ENCODE measurements at regions not wholly inside any gene's neighbourhood (a gene's known extent, or its start where the extent isn't known, plus 50 kb on each side); places are given as distances from the start of the nearest gene placed in this dataset.
A peak's percentile ranks its signal among the peaks of the same experiment; 100 is the strongest.

DNA sequence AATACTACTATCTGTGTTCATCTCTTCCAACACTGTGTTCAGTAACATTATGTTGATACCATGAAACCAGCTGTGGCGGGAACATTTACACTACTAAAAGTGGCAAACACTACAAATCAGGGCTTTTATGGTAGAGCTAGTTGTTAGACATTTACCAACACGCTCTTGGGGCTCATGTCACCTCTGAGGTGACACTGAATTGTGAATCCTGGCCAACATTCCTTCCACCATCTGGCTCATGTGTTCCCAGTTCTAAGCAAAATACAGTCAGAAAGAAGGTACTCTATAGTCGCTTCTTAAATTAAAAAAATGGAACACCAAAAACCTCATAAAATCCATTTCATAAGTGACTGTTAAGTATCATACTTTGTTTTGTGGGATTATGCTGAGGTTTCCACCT is 436.6 kb downstream of the FUT8 start:
- H3K27me3 Mint-ChIP-seq, result no peaks in the 10 kb centered on the region
- H3K36me3 Mint-ChIP-seq, result peaks cover 25% of the 10 kb centered on the region
- H3K9me3 Mint-ChIP-seq, result peaks cover 20% of the 10 kb centered on the region
- H3K27ac Mint-ChIP-seq, result peak overlapping the region; percentile 72
- no peak for DNase-seq
- peak overlapping the region; percentile 12 for H3K4me3 Mint-ChIP-seq
- peaks cover 49% of the 10 kb centered on the region for H3K4me1 Mint-ChIP-seq

DNA sequence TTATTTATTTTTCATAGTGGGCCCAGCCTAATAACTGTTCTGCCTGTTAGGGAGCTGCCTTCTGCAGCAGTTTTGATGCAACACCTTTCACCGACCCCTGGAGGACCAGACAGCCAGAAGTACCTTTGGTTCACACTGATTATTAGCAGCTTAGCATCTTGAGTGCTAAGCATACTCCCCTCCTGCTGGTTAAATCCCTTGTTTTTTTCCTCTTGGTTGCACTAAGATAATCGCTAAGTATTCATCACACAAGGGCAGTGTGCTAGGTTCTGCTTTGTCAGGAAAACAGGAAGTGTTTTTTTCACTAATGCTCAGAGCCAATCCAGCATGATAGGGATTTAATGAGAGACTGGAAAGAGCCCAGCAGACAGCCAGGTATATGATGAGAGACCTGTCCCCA is 437.0 kb downstream of the FUT8 start:
- Mint-ChIP-seq H3K9me3 (peaks cover 20% of the 10 kb centered on the region), H3K36me3 (peaks cover 25% of the 10 kb centered on the region), H3K4me1 (peaks cover 46% of the 10 kb centered on the region), H3K27ac (peak overlapping the region; percentile 72), H3K4me3 (no peak overlapping the region), H3K27me3 (no peaks in the 10 kb centered on the region)
- DNase-seq, result no peak

DNA sequence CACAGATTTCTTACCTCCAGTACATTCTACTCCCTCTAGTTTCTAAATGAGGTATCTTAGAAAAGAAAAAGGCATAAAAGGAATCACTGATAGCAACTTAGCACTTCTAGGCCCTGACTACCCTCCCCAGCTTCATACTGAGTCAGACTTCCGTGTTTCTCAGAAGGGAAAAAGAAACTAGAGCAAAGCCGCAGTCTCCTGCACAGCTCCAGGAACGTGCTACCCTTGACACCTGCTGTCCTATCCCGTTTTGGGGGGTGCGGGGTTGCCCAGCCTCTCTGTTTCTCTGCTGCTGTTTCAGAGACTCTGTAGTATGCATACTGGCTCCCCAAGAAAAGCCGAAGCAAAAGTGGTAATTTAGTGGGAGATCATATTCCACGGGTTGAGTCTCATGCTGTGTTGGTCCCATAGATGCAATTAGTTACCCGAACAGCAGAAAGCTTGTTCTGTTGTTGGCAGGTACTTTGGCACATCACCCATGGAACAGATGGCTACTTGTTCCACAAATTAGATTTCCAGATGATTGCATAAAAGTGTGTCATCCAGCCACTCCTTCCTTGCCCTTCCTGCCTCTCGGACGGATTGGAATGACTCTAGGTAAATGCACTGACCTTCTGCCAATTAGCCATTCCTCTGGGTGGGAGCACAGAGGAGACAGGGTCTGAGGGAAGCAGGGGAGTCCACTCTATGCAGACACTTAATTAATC is 438.1 kb downstream of the FUT8 start:
- Mint-ChIP-seq H3K4me1 (peaks cover 43% of the 10 kb centered on the region), H3K36me3 (peaks cover 25% of the 10 kb centered on the region), H3K9me3 (peaks cover 21% of the 10 kb centered on the region), H3K27ac (peak overlapping the region; percentile 87), H3K4me3 (no peak overlapping the region), H3K27me3 (no peaks in the 10 kb centered on the region)
- DNase-seq, result peak; percentile 55

DNA sequence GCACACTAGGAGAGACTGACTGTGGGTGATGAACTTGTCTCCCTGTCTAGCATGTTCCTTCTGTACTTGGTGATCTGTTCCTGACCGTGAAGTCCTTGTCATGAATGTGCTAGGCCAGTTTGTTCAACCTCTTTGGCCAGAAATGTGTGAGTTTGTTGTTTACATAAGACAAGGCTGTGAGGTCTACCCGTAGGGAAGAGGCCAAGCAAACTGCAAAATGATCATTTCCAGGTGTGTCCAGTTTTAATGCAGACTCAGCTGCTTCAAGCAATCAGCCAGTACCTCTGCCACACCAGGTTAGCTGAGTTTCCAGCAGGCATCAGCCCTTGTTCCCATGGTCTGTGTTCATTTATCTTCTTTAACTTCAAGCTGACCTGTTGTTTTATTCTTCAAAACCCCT is 440.2 kb downstream of the FUT8 start:
- DNase-seq, result no peak
- peaks cover 22% of the 10 kb centered on the region for H3K36me3 Mint-ChIP-seq
- no peak overlapping the region for H3K4me3 Mint-ChIP-seq
- peaks cover 18% of the 10 kb centered on the region for H3K9me3 Mint-ChIP-seq
- H3K27me3 Mint-ChIP-seq, result no peaks in the 10 kb centered on the region
- H3K27ac Mint-ChIP-seq, result no peak overlapping the region
- peaks cover 27% of the 10 kb centered on the region for H3K4me1 Mint-ChIP-seq

DNA sequence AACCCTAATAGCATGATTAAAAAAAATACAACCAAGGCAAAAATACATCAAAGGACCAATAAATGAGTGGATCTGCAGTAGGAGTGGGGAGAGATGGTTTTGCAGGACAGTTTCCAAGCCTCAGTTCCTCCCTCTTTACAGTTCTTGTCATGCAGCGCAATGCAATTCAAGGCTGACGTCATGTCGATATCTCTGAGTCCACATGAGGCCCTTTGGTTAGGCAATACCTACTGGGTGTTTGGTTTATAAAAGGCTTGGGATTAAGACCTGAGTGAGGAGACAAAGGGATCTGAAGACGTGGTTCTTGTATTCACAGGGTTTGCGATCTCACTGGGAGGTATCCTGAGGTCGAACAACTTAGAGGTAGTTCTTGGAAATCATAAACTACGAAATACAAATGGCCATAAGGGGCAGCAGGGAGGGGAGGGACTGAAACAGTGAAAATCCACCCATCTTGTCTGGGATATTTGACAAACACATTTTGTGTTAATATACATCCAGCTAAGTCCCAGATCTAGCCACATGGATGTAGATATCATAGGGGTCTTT is 441.0 kb downstream of the FUT8 start:
- Mint-ChIP-seq H3K4me1 (peaks cover 25% of the 10 kb centered on the region), H3K36me3 (peaks cover 22% of the 10 kb centered on the region), H3K4me3 (no peak overlapping the region), H3K27me3 (no peaks in the 10 kb centered on the region), H3K27ac (no peak overlapping the region), H3K9me3 (peaks cover 18% of the 10 kb centered on the region)
- no peak for DNase-seq

DNA sequence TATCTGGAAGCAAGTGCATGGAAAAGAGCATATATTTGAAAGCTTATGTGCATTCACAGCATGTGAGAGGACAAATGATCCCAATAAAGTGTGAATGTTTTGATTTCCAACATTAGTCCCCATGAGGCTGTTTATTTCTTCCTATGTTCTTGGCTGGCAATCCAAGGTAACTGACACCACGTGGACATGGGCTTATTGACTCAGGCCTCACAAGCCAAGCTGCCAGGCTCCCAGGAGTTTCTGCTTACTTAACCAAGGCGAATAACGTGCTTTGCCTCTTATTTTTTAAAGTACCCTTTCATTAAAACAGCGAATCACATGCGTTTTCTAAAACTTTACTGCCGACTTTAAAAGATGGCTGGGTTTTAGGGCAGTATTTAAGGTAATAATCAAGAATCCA is 441.7 kb downstream of the FUT8 start:
- Mint-ChIP-seq H3K27ac (no peak overlapping the region), H3K4me1 (peaks cover 21% of the 10 kb centered on the region), H3K36me3 (peaks cover 20% of the 10 kb centered on the region), H3K27me3 (no peaks in the 10 kb centered on the region), H3K9me3 (peaks cover 19% of the 10 kb centered on the region), H3K4me3 (no peak overlapping the region)
- no peak for DNase-seq

DNA sequence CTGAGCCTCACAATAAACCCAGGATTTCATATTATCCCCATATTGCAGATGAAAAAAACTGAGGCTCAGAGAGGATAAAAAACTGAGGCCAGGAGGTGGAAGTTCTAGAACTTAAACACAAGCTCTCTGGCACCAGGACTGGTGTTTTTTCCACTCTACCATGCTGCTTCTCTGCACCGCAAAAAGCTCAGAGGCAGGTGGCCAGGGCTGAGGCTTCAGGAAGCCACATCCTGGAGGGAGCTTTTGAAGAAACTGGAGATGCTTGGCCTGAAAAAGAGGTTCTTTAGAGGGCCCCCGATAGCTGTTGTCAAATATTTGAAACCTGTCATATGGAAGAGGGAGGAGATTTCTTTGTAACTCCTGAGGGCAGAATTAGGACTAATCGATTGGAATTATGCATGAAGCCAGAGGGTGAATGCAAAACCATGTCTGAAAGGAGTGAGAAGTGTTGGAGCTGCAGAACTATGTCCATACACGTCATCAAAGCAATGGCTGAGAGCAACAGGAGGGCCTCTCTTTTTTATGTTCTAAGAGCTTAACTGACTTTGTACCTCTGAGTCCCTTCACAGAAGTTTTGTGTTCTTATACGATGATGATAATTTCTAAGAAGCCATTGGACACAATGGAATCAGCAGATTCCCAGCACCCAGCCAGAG is 448.6 kb downstream of the FUT8 start:
- DNase-seq, result peak; percentile 36
- Mint-ChIP-seq H3K27ac (peak overlapping the region; percentile 72), H3K27me3 (no peaks in the 10 kb centered on the region), H3K9me3 (peaks cover 3% of the 10 kb centered on the region), H3K36me3 (peaks cover 13% of the 10 kb centered on the region), H3K4me3 (no peak overlapping the region), H3K4me1 (peaks cover 48% of the 10 kb centered on the region)

DNA sequence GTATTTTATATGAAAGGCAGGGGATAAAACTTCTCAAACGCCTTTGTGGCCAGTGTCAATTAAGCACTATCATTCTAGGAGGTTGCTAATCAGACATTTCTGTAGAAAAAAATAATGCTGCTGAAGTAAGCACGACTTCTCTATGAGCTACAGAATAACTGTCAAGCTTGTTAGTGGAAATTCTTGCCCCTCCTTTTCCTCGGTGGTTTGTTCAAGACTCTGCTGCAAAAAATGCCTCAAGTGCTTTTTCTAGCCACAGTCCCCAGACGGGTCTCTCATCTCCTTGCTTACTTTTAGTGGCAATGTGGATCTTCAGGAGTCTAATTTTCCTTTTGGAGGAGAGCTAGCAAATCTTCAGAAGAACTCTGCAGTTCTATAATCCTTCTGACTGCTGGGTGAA is 452.0 kb downstream of the FUT8 start:
- Mint-ChIP-seq H3K27ac (peak overlapping the region; percentile 6), H3K4me3 (no peak overlapping the region), H3K36me3 (peaks cover 8% of the 10 kb centered on the region), H3K4me1 (peaks cover 56% of the 10 kb centered on the region), H3K9me3 (no peaks in the 10 kb centered on the region), H3K27me3 (no peaks in the 10 kb centered on the region)
- no peak for DNase-seq

DNA sequence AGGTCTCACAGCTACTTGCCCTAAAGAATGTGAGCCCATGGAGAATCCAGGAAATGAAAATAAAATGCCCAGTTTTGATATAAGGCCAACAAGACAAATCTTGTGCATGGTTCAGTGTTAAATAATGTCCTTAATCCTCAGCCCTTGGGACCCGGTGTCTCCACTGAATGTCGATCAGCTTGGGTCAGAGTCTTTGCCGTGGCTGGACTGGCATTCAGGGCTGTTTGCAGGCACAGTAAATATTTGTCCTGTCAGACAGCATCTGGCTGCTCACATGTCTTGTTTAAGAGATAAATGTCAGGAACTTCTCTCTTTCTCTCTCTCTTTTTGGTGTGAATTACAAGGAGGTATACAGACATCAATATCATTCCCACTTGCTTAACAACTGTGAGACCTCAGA is 452.5 kb downstream of the FUT8 start:
- Mint-ChIP-seq H3K9me3 (no peaks in the 10 kb centered on the region), H3K4me3 (no peak overlapping the region), H3K27ac (peak overlapping the region; percentile 6), H3K4me1 (peaks cover 56% of the 10 kb centered on the region), H3K27me3 (no peaks in the 10 kb centered on the region), H3K36me3 (peaks cover 8% of the 10 kb centered on the region)
- DNase-seq, result no peak

DNA sequence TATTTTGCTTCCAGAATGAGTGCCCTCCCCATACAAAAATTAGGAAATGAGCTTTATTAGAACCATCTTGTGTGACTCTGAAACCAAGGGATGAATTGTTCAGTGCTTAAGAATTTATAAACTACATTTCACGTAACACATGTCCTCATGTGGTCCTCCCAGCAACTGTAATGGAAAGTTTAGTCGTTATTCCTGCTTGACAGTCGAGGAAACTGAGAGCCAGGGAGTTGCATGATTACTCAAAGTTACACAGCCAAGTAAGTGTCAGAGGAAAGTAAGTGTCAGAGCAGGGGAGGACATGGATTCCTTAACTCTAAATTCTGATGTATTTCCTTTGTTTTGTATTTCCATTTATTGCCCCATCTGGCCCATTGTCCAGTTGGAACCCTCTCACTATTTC is 453.9 kb downstream of the FUT8 start:
- H3K9me3 Mint-ChIP-seq, result no peaks in the 10 kb centered on the region
- no peak overlapping the region for H3K4me3 Mint-ChIP-seq
- H3K4me1 Mint-ChIP-seq, result peaks cover 43% of the 10 kb centered on the region
- DNase-seq, result no peak
- H3K27ac Mint-ChIP-seq, result no peak overlapping the region
- H3K36me3 Mint-ChIP-seq, result peaks cover 8% of the 10 kb centered on the region
- H3K27me3 Mint-ChIP-seq, result no peaks in the 10 kb centered on the region

DNA sequence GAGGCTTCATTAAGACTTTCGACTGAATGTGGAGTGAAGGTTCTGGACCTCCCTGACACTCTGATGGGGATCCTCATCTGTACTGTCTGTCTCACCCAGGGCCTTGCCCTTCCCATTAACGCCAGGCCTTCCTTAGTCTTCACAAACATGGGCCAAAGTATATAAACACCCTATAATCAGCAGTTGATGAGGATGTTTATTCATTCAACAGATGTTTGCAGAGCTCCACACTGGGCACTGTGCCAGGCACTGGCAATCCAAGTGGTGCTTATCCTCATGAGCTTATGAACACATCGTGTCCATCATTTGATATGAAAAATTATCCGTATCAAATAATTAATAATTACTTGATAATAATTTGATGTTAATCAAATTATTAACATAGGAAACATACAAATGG is 454.4 kb downstream of the FUT8 start:
- Mint-ChIP-seq H3K27me3 (no peaks in the 10 kb centered on the region), H3K27ac (no peak overlapping the region), H3K36me3 (peaks cover 8% of the 10 kb centered on the region), H3K4me1 (peaks cover 38% of the 10 kb centered on the region), H3K9me3 (no peaks in the 10 kb centered on the region), H3K4me3 (no peak overlapping the region)
- no peak for DNase-seq

DNA sequence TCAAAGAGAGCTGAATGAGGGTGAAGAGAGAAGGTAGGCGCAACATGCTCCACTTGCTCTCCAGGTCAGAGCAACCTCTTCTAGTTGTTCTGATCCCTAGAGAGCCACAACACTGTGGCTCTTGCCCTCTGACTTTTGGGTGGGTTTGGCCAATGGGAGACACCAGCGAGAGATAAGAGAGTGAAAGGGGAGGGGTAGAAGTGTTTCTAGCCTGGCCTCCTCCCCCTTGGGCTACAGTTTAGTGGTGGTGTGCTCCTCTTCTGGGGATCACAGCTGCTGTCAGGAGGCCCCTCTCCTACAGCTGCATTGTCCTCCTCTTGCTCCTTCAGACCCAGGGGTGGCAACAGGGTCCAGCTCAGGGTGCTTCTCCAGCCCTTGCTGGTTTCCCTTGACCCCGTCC is 454.8 kb downstream of the FUT8 start:
- H3K4me1 Mint-ChIP-seq, result peaks cover 36% of the 10 kb centered on the region
- DNase-seq, result no peak
- no peak overlapping the region for H3K27ac Mint-ChIP-seq

DNA sequence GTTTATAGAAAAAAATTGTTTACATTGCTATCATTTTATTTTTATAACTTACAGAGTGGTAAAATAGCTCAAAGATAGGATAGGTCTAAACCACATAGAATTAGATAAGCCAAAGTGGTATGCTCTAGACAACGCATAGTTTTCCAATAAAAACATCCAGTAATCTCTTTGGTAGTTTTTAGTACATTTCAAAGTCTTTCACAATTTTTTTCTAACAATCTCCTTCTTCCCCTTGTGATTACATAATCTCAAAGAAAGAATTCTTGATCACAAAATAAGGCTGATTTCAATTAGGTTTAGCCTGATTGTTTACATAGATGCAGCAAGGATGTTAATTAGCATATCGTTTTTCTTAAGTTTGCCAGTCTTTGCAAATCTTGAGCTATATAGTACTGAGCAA is 460.0 kb downstream of the FUT8 start:
- H3K9me3 Mint-ChIP-seq, result no peaks in the 10 kb centered on the region
- H3K4me3 Mint-ChIP-seq, result no peak overlapping the region
- no peaks in the 10 kb centered on the region for H3K4me1 Mint-ChIP-seq
- H3K27ac Mint-ChIP-seq, result no peak overlapping the region
- DNase-seq, result no peak
- no peaks in the 10 kb centered on the region for H3K36me3 Mint-ChIP-seq
- H3K27me3 Mint-ChIP-seq, result no peaks in the 10 kb centered on the region

More for the DNA sequence above, 454.8 kb downstream of the FUT8 start:
- no peaks in the 10 kb centered on the region for H3K9me3 Mint-ChIP-seq
- peaks cover 8% of the 10 kb centered on the region for H3K36me3 Mint-ChIP-seq
- H3K4me3 Mint-ChIP-seq, result no peak overlapping the region
- no peaks in the 10 kb centered on the region for H3K27me3 Mint-ChIP-seq

DNA sequence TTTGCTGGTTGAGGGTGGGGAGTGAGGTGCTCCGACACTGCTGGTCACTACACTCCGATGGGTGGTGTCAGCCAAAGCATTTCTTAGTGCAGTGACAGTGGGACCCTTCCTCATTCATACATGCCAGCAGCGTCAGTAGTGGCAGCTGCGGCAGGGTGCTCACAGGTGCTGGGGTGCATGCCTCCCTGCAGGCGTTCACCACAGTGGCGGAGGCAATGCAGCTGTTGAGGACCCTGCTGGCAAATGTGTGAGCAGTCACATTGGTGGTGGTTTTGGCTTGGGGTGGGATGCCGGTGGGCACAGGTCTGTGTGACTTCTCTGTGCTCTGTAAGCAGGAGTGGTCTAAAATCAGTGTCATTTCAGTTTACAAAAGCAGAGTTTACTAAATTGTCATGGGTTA is 464.6 kb downstream of the FUT8 start:
- no peak overlapping the region for H3K4me3 Mint-ChIP-seq
- H3K27me3 Mint-ChIP-seq, result no peaks in the 10 kb centered on the region
- H3K36me3 Mint-ChIP-seq, result peaks cover 2% of the 10 kb centered on the region
- peaks cover 4% of the 10 kb centered on the region for H3K9me3 Mint-ChIP-seq
- no peak for DNase-seq
- H3K27ac Mint-ChIP-seq, result no peak overlapping the region
- H3K4me1 Mint-ChIP-seq, result peaks cover 14% of the 10 kb centered on the region

DNA sequence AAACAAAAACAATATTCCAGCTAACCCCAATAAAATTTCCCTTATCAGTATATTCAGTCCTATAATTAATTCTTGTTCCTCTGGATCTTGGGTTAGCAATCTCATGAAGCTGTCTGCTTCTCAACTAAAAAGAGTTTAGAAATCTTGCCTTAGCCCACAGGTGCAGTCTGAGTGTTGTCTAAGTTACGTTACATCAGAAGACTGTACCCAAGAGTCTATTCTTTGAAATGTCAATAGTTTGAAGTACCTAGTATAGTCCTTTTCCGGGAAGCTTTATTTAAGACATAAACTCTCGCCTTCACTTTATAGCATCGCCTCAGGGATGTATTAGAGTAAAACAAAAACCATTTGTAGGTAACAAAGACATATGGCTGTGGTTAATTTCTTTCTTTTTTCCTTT is 465.1 kb downstream of the FUT8 start:
- no peak overlapping the region for H3K4me3 Mint-ChIP-seq
- H3K36me3 Mint-ChIP-seq, result peaks cover 2% of the 10 kb centered on the region
- peaks cover 14% of the 10 kb centered on the region for H3K4me1 Mint-ChIP-seq
- no peaks in the 10 kb centered on the region for H3K27me3 Mint-ChIP-seq
- no peak overlapping the region for H3K27ac Mint-ChIP-seq
- DNase-seq, result no peak
- H3K9me3 Mint-ChIP-seq, result peaks cover 4% of the 10 kb centered on the region

DNA sequence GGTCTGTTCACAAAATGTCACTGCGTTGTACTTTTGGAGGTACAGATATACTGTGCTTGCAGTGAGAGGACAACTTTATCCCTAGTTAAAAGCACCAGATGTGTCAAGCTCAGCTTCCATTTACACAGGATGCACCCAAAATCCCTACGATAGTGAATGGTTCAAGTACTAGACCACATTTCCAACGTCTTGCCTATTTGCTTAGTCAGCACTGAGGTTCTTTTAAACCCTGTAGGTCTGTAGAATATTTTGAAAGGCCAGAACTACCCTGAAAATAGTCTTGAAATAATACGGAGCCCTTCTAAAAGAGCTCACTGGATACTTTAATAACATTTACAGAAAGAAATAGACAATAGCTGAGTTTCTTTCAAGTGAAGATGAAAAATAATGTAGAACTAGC is 466.1 kb downstream of the FUT8 start:
- H3K27ac Mint-ChIP-seq, result peak overlapping the region; percentile 25
- DNase-seq, result no peak

More for the DNA sequence above, 466.1 kb downstream of the FUT8 start:
- Mint-ChIP-seq H3K4me3 (no peak overlapping the region), H3K36me3 (peaks cover 2% of the 10 kb centered on the region), H3K27me3 (no peaks in the 10 kb centered on the region), H3K4me1 (peaks cover 14% of the 10 kb centered on the region), H3K9me3 (peaks cover 6% of the 10 kb centered on the region)

All from activated naive CD8-positive, alpha-beta T cell treated with anti-CD3 and anti-CD28 coated beads for 36 hours (primary cell).